ENCODE measurements at regions not wholly inside any gene's neighbourhood (a gene's known extent, or its start where the extent isn't known, plus 50 kb on each side); places are given as distances from the start of the nearest gene placed in this dataset.

DNA sequence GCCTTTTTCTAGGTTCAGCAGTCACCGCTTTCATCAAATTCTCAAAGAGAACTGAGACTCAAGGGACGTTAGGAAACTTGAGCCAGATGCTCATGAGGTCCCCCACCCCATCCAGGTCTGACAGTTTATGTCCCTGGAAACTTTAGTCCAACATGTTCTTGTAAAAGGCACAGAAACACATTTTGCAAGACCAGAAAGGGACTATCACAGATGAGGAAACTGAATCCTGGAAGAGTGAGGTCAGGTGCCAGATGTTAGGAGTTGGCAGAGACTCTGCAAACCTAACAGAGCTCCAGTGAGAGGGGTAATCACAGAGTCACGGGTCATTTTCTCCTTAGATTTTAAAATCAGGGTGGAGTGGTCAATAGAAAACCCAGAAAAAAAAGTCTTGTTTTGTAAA is 76.6 kb downstream of the RDH14 start:
- Histone ChIP-seq H2AFZ (ENCODE audit: low read length) (no peak overlapping the region), H3K9ac (replicated peaks in 1 of 4; ENCODE audit: extremely low read depth in 1 of 4, low read depth in 3 of 4, low read length in 3 of 4) (no peak overlapping the region), H3K27ac (ENCODE audit: low read depth, low read length) (no peak overlapping the region), H3K79me2 (ENCODE audit: control insufficient read depth in 1 of 2, insufficient read depth in 2 of 2, low read length in 2 of 2) (no peaks in the 10 kb centered on the region), H4K20me1 (replicated peaks in 1 of 2; ENCODE audit: control insufficient read depth in 1 of 2, insufficient read depth in 2 of 2, low read length in 2 of 2) (no peaks in the 10 kb centered on the region), H3K4me3 (ENCODE audit: extremely low read depth in 1 of 4, insufficient read depth in 2 of 4, low read depth in 3 of 4, low read length in 4 of 4) (no peak overlapping the region), H4K5ac (ENCODE audit: insufficient read length, low read depth, low read length) (no peak overlapping the region), H3K36me3 (ENCODE audit: control insufficient read depth in 2 of 4, insufficient read depth in 4 of 4, low read length in 3 of 4) (no peaks in the 10 kb centered on the region), H3K23me2 (ENCODE audit: low read depth, low read length) (no peaks in the 10 kb centered on the region), H3K4me2 (ENCODE audit: insufficient read depth in 1 of 2, low read depth in 2 of 2, low read length in 2 of 2) (no peak overlapping the region), H2BK12ac (ENCODE audit: low read depth, low read length) (no peak overlapping the region), H2BK15ac (ENCODE audit: low read length) (no peak overlapping the region), H3K18ac (ENCODE audit: extremely low read depth, low read length) (no peak overlapping the region), H3K27me3 (replicated peaks in 1 of 4; ENCODE audit: control insufficient read depth in 3 of 4, extremely low read depth in 1 of 4, insufficient read depth in 3 of 4, low read length in 3 of 4) (no peaks in the 10 kb centered on the region), H2BK5ac (ENCODE audit: low read depth, low read length) (no peak overlapping the region), H3K9me3 (ENCODE audit: insufficient read depth in 2 of 2, low read depth in 1 of 2, low read length in 1 of 2) (no peaks in the 10 kb centered on the region), H3K14ac (ENCODE audit: insufficient read length) (no peak overlapping the region), H3K4ac (replicated peaks; ENCODE audit: insufficient read length, low read depth, low read length) (no peak overlapping the region), H4K91ac (replicated peaks; ENCODE audit: insufficient read length, low read length) (no peak overlapping the region), H2AK5ac (ENCODE audit: low read depth, low read length) (no peak overlapping the region), H2BK120ac (replicated peaks; ENCODE audit: low read depth, low read length) (no peak overlapping the region), H3K23ac (ENCODE audit: insufficient read length) (no peak overlapping the region), H2BK20ac (ENCODE audit: low read length) (no peak overlapping the region), H4K8ac (ENCODE audit: extremely low read depth, insufficient read depth, low read length) (no peak overlapping the region), H3K56ac (replicated peaks; ENCODE audit: insufficient read length, low read depth, low read length) (no peak overlapping the region), H3K79me1 (ENCODE audit: low read depth, low read length) (no peaks in the 10 kb centered on the region), H3K4me1 (replicated peaks in 1 of 4; ENCODE audit: control insufficient read depth in 3 of 4, insufficient read depth in 4 of 4, low read length in 3 of 4) (no peaks in the 10 kb centered on the region)
- POLR2A ChIA-PET (ENCODE audit: partially characterized antibody), result no interaction called here
- WGBS, 2 experiments (ENCODE audit: extremely low coverage in 1 of 2, insufficient coverage in 1 of 2, insufficient read length in 1 of 2, insufficient replicate concordance in 2 of 2, low coverage in 1 of 2, low lambda C conversion rate in 2 of 2, missing lambda C conversion rate in 1 of 2), result 85% methylated on average over 3 of the region's 3 CpGs; no CpG with 5 or more reads in 1 of the 2 experiments
- CTCF ChIA-PET (ENCODE audit: partially characterized antibody), result no interaction called here
- no peak for FAIRE-seq
- TF ChIP-seq SIRT6 (IDR thresholded peaks at IDR 0.05; ENCODE audit: low read length), result no peak
- TF ChIP-seq FOSL1 (IDR thresholded peaks at IDR 0.05; ENCODE audit: insufficient read depth, low read depth, low read length), result no peak
- no peak for TF ChIP-seq RXRA (IDR thresholded peaks at IDR 0.05; ENCODE audit: insufficient read depth, low read depth, low read length)
- no peak for TF ChIP-seq ASH2L (IDR thresholded peaks at IDR 0.05; ENCODE audit: low read length)
- TF ChIP-seq, protein P1, sequence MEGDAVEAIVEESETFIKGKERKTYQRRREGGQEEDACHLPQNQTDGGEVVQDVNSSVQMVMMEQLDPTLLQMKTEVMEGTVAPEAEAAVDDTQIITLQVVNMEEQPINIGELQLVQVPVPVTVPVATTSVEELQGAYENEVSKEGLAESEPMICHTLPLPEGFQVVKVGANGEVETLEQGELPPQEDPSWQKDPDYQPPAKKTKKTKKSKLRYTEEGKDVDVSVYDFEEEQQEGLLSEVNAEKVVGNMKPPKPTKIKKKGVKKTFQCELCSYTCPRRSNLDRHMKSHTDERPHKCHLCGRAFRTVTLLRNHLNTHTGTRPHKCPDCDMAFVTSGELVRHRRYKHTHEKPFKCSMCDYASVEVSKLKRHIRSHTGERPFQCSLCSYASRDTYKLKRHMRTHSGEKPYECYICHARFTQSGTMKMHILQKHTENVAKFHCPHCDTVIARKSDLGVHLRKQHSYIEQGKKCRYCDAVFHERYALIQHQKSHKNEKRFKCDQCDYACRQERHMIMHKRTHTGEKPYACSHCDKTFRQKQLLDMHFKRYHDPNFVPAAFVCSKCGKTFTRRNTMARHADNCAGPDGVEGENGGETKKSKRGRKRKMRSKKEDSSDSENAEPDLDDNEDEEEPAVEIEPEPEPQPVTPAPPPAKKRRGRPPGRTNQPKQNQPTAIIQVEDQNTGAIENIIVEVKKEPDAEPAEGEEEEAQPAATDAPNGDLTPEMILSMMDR (IDR thresholded peaks at IDR 0.05; ENCODE audit: control extremely low read depth in 1 of 3, insufficient read depth in 1 of 3, low read depth in 1 of 3, low read length in 3 of 3), result no peak
- TF ChIP-seq SP4 (IDR thresholded peaks at IDR 0.05; ENCODE audit: low read length), result no peak
- no peak for TF ChIP-seq KDM1A (IDR thresholded peaks at IDR 0.05; ENCODE audit: borderline replicate concordance, low read length)
- no peak for TF ChIP-seq JUN (IDR thresholded peaks at IDR 0.05; ENCODE audit: low read depth, low read length)
- no peak for TF ChIP-seq GTF2F1 (IDR thresholded peaks at IDR 0.05; ENCODE audit: borderline replicate concordance, low read depth, low read length)
- no peak for TF ChIP-seq SIX5 (IDR thresholded peaks at IDR 0.05; ENCODE audit: low read depth, low read length)
- TF ChIP-seq BCL11A (IDR thresholded peaks at IDR 0.05; ENCODE audit: low read depth in 2 of 2, low read length in 2 of 2), result no peak
- DNase-seq (ENCODE audit: low read depth in 1 of 2, low spot score in 2 of 2), result no peak
